GM18858 (cell line): ENCODE measurements at regions not wholly inside any gene's neighbourhood (a gene's known extent, or its start where the extent isn't known, plus 50 kb on each side); places are given as distances from the start of the nearest gene placed in this dataset.
"Not testable (repeated sequence)": the region's sequence is repeated elsewhere in the genome, so short reads cannot be mapped to it uniquely, and the experiment has no call there.

Source experiments
- ATAC-seq: cut with Tn5 transposase; IDR thresholded peaks from one replicate; pipeline ENCODE4 v1.9.1; 2021; ENCODE audit not compliant: unreplicated experiment

DNA sequence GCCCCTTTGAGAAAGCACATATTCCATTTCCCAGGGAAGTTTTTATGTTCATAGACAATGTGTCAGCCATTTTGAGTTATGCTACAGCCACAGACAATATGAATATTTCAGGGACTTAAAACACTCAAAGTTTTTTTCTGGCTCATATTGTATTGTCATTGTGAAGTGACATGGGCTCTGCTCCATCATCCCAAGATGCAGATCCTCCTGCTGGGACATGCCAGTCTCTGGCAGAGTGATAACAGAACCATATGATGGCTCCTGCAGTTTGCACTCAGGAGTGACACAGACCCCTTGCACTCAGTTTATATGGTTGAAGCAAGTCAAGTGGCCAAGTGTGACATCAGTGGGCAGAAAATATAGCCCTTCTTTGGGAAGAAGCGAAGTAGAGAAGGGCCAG is 498.4 kb upstream of the TUSC1 start:
- no peak for ATAC-seq

DNA sequence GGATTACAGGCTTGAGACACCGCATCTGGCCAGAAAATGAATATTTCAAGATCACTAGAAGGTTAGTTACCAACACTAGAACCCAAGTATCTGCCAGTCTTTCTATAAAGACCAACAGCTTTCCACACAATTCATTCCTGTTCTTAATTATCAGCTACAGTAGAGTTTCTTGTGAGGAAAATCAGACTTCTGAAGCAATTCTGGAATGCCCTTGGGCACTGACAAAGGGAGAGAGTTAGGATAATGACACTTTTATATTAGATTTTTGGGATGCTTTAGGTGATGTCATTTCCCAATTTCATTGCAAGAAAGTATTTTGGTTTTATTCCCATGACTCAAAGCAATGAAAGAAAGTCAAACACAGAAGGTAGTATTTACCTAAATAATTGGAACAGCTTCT is 497.0 kb upstream of the TUSC1 start:
- ATAC-seq, result no peak

- no peak for ATAC-seq
These were observed 494.1 kb upstream of the TUSC1 start for GRCh38 chr9:26172301-26172700.

DNA sequence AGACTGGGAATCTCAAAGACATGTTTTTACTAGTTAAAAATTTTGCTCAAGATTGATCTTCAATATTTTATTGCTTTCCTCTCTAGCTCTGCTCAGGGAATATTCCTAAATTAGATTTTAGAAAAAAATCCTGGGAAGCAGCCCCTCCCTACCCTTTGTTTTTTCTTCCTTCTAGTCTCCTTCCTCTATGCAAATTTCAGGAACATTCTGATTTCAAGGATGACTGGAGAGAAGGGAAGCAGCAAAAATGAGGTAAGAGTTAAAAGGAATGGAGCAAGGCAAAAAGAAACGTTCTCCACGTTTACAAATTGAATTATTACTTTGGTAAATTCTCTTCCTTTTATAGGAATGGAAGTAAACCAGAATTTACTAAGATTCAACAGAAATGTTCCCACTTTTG is 493.4 kb upstream of the TUSC1 start:
- ATAC-seq, result no peak

DNA sequence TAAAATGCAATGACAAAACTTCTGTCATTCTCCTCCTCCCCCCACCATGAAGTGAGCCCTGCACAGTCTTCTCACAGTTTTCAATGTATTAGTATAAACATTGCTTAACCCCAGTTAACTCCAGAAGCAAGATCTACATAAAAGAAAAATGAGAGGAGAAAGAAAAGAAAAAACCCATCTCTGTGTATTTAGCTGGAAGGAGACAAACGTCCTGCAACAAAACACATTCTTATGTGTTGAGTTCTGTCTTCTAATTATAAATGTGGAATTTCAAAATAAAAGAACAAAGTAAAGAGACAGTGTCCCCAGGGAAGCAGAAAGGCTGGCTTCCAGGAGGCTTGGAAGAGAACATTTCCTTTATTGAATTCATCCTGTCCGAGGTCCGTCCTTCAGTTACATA is 491.9 kb upstream of the TUSC1 start:
- no peak for ATAC-seq

- ATAC-seq, result no peak
These were observed 491.5 kb upstream of the TUSC1 start for GRCh38 chr9:26169708-26170107.

GRCh38 chr9:26166537-26166936 is 488.3 kb upstream of the TUSC1 start:
- ATAC-seq, result no peak

- no peak for ATAC-seq
These were observed 487.2 kb upstream of the TUSC1 start for GRCh38 chr9:26165426-26165825.

GRCh38 chr9:26163931-26164330 is 485.7 kb upstream of the TUSC1 start:
- no peak for ATAC-seq

GRCh38 chr9:26159575-26160392 is 481.5 kb upstream of the TUSC1 start:
- ATAC-seq, result no peak

DNA sequence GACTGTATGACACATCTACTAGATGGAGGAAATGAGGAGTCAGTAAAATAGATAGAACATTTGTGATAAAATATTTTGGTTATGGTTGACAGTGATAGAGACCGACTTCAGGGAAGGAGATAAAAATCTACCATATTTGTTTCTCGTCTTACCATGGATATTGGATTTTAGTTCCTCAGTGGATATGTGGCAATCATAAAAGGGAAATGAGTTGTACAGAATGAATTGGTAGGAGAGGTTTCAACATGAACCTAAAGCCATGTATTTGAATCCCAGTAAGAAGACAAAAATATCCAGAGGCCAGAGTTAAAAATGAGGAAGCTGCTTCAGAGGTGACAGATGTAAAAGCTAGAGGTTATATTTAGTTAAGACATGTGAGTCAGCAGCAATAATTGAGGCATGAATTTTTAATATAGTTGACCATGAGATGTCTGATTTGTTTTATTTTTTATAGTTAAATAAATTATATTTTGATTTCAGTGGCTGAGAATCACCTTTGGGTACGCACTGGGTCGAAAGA is 480.4 kb upstream of the TUSC1 start:
- no peak for ATAC-seq

GRCh38 chr9:26157411-26157810 is 479.2 kb upstream of the TUSC1 start:
- peak; percentile 92 for ATAC-seq

DNA sequence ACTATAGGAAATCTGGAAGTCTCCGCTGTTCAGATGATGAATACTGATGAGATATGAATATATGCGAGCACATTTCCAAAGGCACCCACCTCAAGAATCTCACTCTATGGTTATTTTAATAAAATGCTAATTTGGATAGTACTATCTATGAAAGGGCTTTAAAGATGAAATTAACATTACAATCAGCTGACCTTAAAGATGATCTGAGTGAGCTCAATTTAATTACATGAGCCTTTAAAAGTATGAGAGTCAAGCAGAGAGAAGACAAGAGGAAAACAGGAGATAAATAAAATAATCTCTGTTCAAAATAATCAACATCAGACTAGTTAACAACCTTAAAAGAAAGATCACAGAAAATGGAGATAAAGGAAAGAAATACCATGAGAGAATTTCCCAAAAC is 474.1 kb upstream of the TUSC1 start:
- no peak for ATAC-seq

- ATAC-seq, result no peak
These were observed 469.9 kb upstream of the TUSC1 start for GRCh38 chr9:26148128-26148527.

- no peak for ATAC-seq
These were observed 467.7 kb upstream of the TUSC1 start for GRCh38 chr9:26145938-26146337.

GRCh38 chr9:26142631-26143030 is 464.4 kb upstream of the TUSC1 start:
- no peak for ATAC-seq

GRCh38 chr9:26142201-26142600 is 464.0 kb upstream of the TUSC1 start:
- ATAC-seq, result no peak

DNA sequence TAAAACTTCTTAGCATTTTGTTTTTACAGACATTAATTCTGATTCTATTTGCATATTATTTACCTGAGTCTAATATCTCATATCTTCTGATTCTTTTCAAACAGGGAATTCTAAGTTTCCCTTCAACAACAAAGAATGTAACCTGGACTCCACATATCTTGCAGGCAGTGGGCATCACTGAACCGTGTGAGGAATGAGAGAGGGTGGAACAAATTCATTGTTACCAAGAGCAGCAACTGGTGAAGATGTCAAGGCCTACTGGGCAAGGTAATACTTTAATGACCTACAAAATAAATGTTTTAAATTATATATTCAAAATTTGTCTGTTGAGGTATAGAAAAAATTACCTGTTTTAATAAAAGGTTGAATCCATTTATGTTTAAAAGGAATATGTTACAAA is 455.3 kb upstream of the TUSC1 start:
- ATAC-seq, result no peak

GRCh38 chr9:26132746-26133312 is 454.6 kb upstream of the TUSC1 start:
- no peak for ATAC-seq

- ATAC-seq, result no peak
These were observed 453.6 kb upstream of the TUSC1 start for GRCh38 chr9:26131886-26132285.

- no peak for ATAC-seq
These were observed 451.0 kb upstream of the TUSC1 start for GRCh38 chr9:26129217-26129616.

- no peak for ATAC-seq
These were observed 447.4 kb upstream of the TUSC1 start for GRCh38 chr9:26125693-26126092.

DNA sequence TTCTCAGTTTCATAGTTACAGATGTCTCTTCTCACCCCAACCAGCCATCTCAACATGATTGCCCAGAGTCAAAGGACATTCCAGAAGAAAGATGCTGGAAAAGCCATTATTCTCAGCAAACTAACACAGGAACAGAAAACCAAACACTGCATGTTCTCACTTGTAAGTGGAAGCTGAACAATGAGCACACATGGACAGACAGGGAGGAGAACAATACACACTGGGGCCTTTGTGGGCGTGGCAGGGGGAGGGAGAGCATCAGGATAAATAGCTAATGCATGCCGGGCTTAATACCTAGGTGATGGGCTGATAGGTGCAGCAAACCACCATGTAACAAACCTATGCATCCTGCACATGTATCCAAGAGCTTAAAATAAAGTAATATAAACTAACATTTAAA is 437.8 kb upstream of the TUSC1 start:
- ATAC-seq, result not testable (repeated sequence)
